ENCODE measurements at regions not wholly inside any gene's neighbourhood (a gene's known extent, or its start where the extent isn't known, plus 50 kb on each side); places are given as distances from the start of the nearest gene placed in this dataset.

GRCh38 chr2:147255812-147256211 lies 589.0 kb upstream of the ACVR2A start:
- H3K36me3 ChIP-seq: no peaks in the 10 kb centered on the region
- 5 to 6% (median 5%) methylated on average over 1 of the region's 1 CpG for WGBS, 3 donors
- no peaks in the 10 kb centered on the region for H3K27me3 ChIP-seq
- H3K4me1 ChIP-seq (ENCODE audit: insufficient read depth): no peaks in the 10 kb centered on the region
- intact Hi-C loops (cut with DNase I): no loop called here
- TF ChIP-seq EP300 (IDR thresholded peaks at IDR 0.05) (no peak), POLR2A (IDR thresholded peaks at IDR 0.05) (no peak)
- TF ChIP-seq, protein P1, sequence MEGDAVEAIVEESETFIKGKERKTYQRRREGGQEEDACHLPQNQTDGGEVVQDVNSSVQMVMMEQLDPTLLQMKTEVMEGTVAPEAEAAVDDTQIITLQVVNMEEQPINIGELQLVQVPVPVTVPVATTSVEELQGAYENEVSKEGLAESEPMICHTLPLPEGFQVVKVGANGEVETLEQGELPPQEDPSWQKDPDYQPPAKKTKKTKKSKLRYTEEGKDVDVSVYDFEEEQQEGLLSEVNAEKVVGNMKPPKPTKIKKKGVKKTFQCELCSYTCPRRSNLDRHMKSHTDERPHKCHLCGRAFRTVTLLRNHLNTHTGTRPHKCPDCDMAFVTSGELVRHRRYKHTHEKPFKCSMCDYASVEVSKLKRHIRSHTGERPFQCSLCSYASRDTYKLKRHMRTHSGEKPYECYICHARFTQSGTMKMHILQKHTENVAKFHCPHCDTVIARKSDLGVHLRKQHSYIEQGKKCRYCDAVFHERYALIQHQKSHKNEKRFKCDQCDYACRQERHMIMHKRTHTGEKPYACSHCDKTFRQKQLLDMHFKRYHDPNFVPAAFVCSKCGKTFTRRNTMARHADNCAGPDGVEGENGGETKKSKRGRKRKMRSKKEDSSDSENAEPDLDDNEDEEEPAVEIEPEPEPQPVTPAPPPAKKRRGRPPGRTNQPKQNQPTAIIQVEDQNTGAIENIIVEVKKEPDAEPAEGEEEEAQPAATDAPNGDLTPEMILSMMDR (IDR thresholded peaks at IDR 0.05): no peak
- H3K4me3 ChIP-seq: no peak overlapping the region
- peak in 1 of 5 donors; percentile 17 for DNase-seq
- no peaks in the 10 kb centered on the region for H3K9me3 ChIP-seq
- H3K27ac ChIP-seq: no peak overlapping the region

DNA sequence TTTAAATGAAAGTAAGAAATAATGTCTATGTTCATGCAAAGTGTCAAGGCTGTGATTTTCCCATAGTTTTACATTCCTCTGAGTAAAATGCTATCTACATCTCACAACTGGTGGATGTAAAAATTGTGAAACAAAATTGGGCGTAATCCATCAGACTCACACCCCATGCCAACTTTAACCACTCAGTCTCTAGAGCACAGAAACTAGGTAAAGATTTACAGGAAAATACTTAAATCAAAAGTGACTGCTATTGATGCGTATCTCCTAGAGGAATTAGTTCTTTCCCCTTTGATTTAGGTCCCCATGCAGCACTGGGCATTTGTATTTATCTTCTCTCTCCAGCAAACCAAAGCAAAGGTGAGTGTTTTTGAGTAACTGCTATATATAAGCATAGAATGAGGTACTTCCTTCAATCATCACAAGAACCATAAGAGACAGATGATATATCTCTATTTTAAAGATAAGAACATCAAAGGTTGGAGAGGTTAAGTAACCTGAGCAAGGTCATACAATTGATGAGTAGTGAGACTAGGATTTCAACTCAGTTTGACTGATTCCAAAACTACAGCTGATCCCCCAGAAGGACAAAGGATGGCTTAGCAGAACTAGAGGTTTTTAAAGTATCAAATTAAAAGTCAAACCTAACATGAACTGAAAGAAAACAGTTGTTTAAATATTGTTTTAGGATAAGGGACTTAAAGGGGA lies 594.0 kb upstream of the ACVR2A start:
- Histone ChIP-seq H3K4me3 (no peak overlapping the region), H3K27ac (no peak overlapping the region), H3K36me3 (no peaks in the 10 kb centered on the region), H3K9me3 (no peaks in the 10 kb centered on the region), H3K27me3 (no peaks in the 10 kb centered on the region), H3K4me1 (ENCODE audit: insufficient read depth) (no peaks in the 10 kb centered on the region)
- DNase-seq: no peak
- WGBS, 3 donors: 82 to 89% (median 84%) methylated on average over 2 of the region's 2 CpGs
- TF ChIP-seq, protein P1 (IDR thresholded peaks at IDR 0.05): no peak
- no peak for TF ChIP-seq POLR2A (IDR thresholded peaks at IDR 0.05)
- TF ChIP-seq EP300 (IDR thresholded peaks at IDR 0.05): no peak
- intact Hi-C loops (cut with DNase I): no loop called here

- WGBS, 3 donors: 82 to 91% (median 88%) methylated on average over 2 of the region's 2 CpGs
- H3K4me3 ChIP-seq: no peak overlapping the region
- intact Hi-C loops (cut with DNase I): no loop called here
- TF ChIP-seq EP300 (IDR thresholded peaks at IDR 0.05) (no peak), POLR2A (IDR thresholded peaks at IDR 0.05) (no peak)
- TF ChIP-seq, protein P1 (IDR thresholded peaks at IDR 0.05): no peak
- H3K27me3 ChIP-seq: no peaks in the 10 kb centered on the region
- H3K4me1 ChIP-seq (ENCODE audit: insufficient read depth): no peaks in the 10 kb centered on the region
- no peaks in the 10 kb centered on the region for H3K9me3 ChIP-seq
- no peak for DNase-seq
- H3K27ac ChIP-seq: no peak overlapping the region
- H3K36me3 ChIP-seq: no peaks in the 10 kb centered on the region
Observed at GRCh38 chr2:147247749-147248148, 597.1 kb upstream of the ACVR2A start.

GRCh38 chr2:147242445-147242844 lies 602.4 kb upstream of the ACVR2A start:
- no peaks in the 10 kb centered on the region for H3K4me1 ChIP-seq (ENCODE audit: insufficient read depth)
- intact Hi-C loops (cut with DNase I): no loop called here

More at GRCh38 chr2:147242445-147242844, 602.4 kb upstream of the ACVR2A start:
- Histone ChIP-seq H3K9me3 (no peaks in the 10 kb centered on the region), H3K36me3 (no peaks in the 10 kb centered on the region), H3K27me3 (no peaks in the 10 kb centered on the region), H3K27ac (no peak overlapping the region), H3K4me3 (no peak overlapping the region)
- no peak for DNase-seq
- TF ChIP-seq POLR2A (IDR thresholded peaks at IDR 0.05) (no peak), EP300 (IDR thresholded peaks at IDR 0.05) (no peak)
- TF ChIP-seq, protein P1 (IDR thresholded peaks at IDR 0.05): no peak
